ENCODE measurements at regions not wholly inside any gene's neighbourhood (a gene's known extent, or its start where the extent isn't known, plus 50 kb on each side); places are given as distances from the start of the nearest gene placed in this dataset.

GRCh38 chr15:47338771-47339170 is 378.5 kb upstream of the SEMA6D start:
- TF ChIP-seq CTCF (IDR thresholded peaks at IDR 0.05): no peak
- TF ChIP-seq POLR2A (IDR thresholded peaks at IDR 0.05): no peak
- H3K4me1 ChIP-seq: no peaks in the 10 kb centered on the region
- H3K27ac ChIP-seq: no peak overlapping the region
- DNase-seq: no peak
- WGBS, 2 donors: 79 to 88% methylated on average over 3 of the region's 3 CpGs
- H3K27me3 ChIP-seq: no peaks in the 10 kb centered on the region
- intact Hi-C loops (cut with DNase I): no loop called here
- H3K4me3 ChIP-seq: no peak overlapping the region
- H3K36me3 ChIP-seq: no peaks in the 10 kb centered on the region
- H3K9me3 ChIP-seq: no peaks in the 10 kb centered on the region

- intact Hi-C loops (cut with DNase I): no loop called here
- 74 to 81% methylated on average over 4 of the region's 4 CpGs for WGBS, 2 donors
- DNase-seq: no peak
- TF ChIP-seq CTCF (IDR thresholded peaks at IDR 0.05) (no peak), POLR2A (IDR thresholded peaks at IDR 0.05) (no peak)
- Histone ChIP-seq H3K9me3 (no peaks in the 10 kb centered on the region), H3K4me3 (no peak overlapping the region), H3K4me1 (no peaks in the 10 kb centered on the region), H3K27me3 (no peaks in the 10 kb centered on the region), H3K27ac (no peak overlapping the region), H3K36me3 (no peaks in the 10 kb centered on the region)
Observed at GRCh38 chr15:47339800-47340570, 377.3 kb upstream of the SEMA6D start.

GRCh38 chr15:47340571-47340920 is 376.8 kb upstream of the SEMA6D start:
- intact Hi-C loops (cut with DNase I): no loop called here
- no peak overlapping the region for H3K27ac ChIP-seq
- TF ChIP-seq POLR2A (IDR thresholded peaks at IDR 0.05) (no peak), CTCF (IDR thresholded peaks at IDR 0.05) (no peak)
- DNase-seq: no peak
- no peaks in the 10 kb centered on the region for H3K27me3 ChIP-seq
- no peaks in the 10 kb centered on the region for H3K36me3 ChIP-seq
- H3K9me3 ChIP-seq: no peaks in the 10 kb centered on the region
- H3K4me1 ChIP-seq: no peaks in the 10 kb centered on the region
- H3K4me3 ChIP-seq: no peak overlapping the region
- WGBS, 2 donors: 39 to 67% methylated on average over 2 of the region's 2 CpGs

- no peaks in the 10 kb centered on the region for H3K9me3 ChIP-seq
- H3K27ac ChIP-seq: no peak overlapping the region
- no peak for DNase-seq
- H3K36me3 ChIP-seq: no peaks in the 10 kb centered on the region
- no peak overlapping the region for H3K4me3 ChIP-seq
- intact Hi-C loops (cut with DNase I): no loop called here
- TF ChIP-seq POLR2A (IDR thresholded peaks at IDR 0.05) (no peak), CTCF (IDR thresholded peaks at IDR 0.05) (no peak)
- H3K4me1 ChIP-seq: no peaks in the 10 kb centered on the region
- H3K27me3 ChIP-seq: no peaks in the 10 kb centered on the region
- WGBS, 2 donors: 70 to 93% methylated on average over 2 of the region's 2 CpGs
Observed at GRCh38 chr15:47349179-47349578, 368.1 kb upstream of the SEMA6D start.

GRCh38 chr15:47351501-47351900 is 365.8 kb upstream of the SEMA6D start:
- Histone ChIP-seq H3K27ac (no peak overlapping the region), H3K36me3 (no peaks in the 10 kb centered on the region), H3K9me3 (no peaks in the 10 kb centered on the region), H3K4me1 (no peaks in the 10 kb centered on the region), H3K27me3 (no peaks in the 10 kb centered on the region), H3K4me3 (no peak overlapping the region)
- intact Hi-C loops (cut with DNase I): no loop called here
- DNase-seq: no peak
- TF ChIP-seq POLR2A (IDR thresholded peaks at IDR 0.05) (no peak), CTCF (IDR thresholded peaks at IDR 0.05) (no peak)

Measured in esophagus squamous epithelium (tissue), 5 donors.